H1 (cell line): ENCODE measurements at regions not wholly inside any gene's neighbourhood (a gene's known extent, or its start where the extent isn't known, plus 50 kb on each side); places are given as distances from the start of the nearest gene placed in this dataset.

Experiments used
- CTCF ChIA-PET: fragments of 300-600 bp; sonication (Branson Sonifier 250); formaldehyde crosslinking; loops from one replicate; lab custom pipeline; 2021; ENCODE audit not compliant: partially characterized antibody; lab: Charles Lee
- POLR2A ChIA-PET: fragments of 300-600 bp; sonication (Branson Sonifier 250); formaldehyde crosslinking; loops from one replicate; lab custom pipeline; 2021; ENCODE audit warnings: inconsistent platforms; ENCODE audit not compliant: partially characterized antibody; lab: Charles Lee
- DNase-seq, 2 experiments: peaks; one replicate each; pipeline versions ENCODE4 v3.0.0 to v3.0.0-alpha.2; 2010 to 2022; ENCODE audit warnings: low spot score in 2 of 2, low read depth in 1 of 2, mixed read lengths in 1 of 2
- FAIRE-seq: peaks from 2 replicates; lab custom pipeline; 2011; peaks lifted over from hg19 to GRCh38; lab: Jason Lieb, UNC
- H2AFZ ChIP-seq: 2 replicates; pipeline ENCODE4 v1.8.1; 2012; ENCODE audit warnings: low read length, inconsistent platforms
- H2AK5ac ChIP-seq: 2 replicates; pipeline ENCODE4 v1.6.1; 2013; ENCODE audit warnings: low read depth, low read length
- H2BK120ac ChIP-seq: replicated peaks from 2 replicates; pipeline ENCODE3; 2013; ENCODE audit warnings: low read depth, low read length, inconsistent platforms
- H2BK12ac ChIP-seq: 2 replicates; pipeline ENCODE4 v1.6.1; 2013; ENCODE audit warnings: low read depth, low read length
- H2BK15ac ChIP-seq: 2 replicates; pipeline ENCODE4 v1.6.1; 2013; ENCODE audit warnings: low read length
- H2BK20ac ChIP-seq: 2 replicates; pipeline ENCODE4 v1.6.1; 2013; ENCODE audit warnings: low read length
- H2BK5ac ChIP-seq: 2 replicates; pipeline ENCODE4 v1.6.1; 2013; ENCODE audit warnings: low read depth, low read length
- H3K14ac ChIP-seq: 2 replicates; pipeline ENCODE4 v1.6.1; 2013; ENCODE audit warnings: inconsistent platforms; ENCODE audit not compliant: insufficient read length
- H3K18ac ChIP-seq: 2 replicates; pipeline ENCODE4 v1.6.1; 2013; ENCODE audit warnings: low read length; ENCODE audit errors: extremely low read depth
- H3K23ac ChIP-seq: 2 replicates; pipeline ENCODE4 v1.6.1; 2013; ENCODE audit warnings: inconsistent platforms; ENCODE audit not compliant: insufficient read length
- H3K23me2 ChIP-seq: 2 replicates; pipeline ENCODE4 v1.6.1; 2013; ENCODE audit warnings: low read depth, low read length
- H3K27ac ChIP-seq: 2 replicates; pipeline ENCODE4 v1.6.1; 2011; ENCODE audit warnings: low read depth, low read length, inconsistent platforms
- H3K27me3 ChIP-seq, 4 experiments: replicated peaks in 1 of 4; 1 replicate in 1 of 4; 2 replicates in 3 of 4; pipeline versions ENCODE4 v1.6.1 to v1.8.1; 2011 to 2013; ENCODE audit warnings: low read length in 3 of 4, mild to moderate bottlenecking in 3 of 4, inconsistent platforms in 2 of 4, mixed read lengths in 2 of 4, moderate library complexity in 1 of 4; ENCODE audit not compliant: control insufficient read depth in 3 of 4, insufficient read depth in 3 of 4; ENCODE audit errors: extremely low read depth in 1 of 4
- H3K36me3 ChIP-seq, 4 experiments: 2 replicates each; pipeline versions ENCODE4 v1.6.1 to v1.8.1; 2011 to 2013; ENCODE audit warnings: mild to moderate bottlenecking in 4 of 4, low read length in 3 of 4, moderate library complexity in 2 of 4, control low read depth in 1 of 4, inconsistent platforms in 1 of 4; ENCODE audit not compliant: insufficient read depth in 4 of 4, control insufficient read depth in 2 of 4
- H3K4ac ChIP-seq: replicated peaks from 2 replicates; pipeline ENCODE3; 2013; ENCODE audit warnings: low read length, low read depth, mixed read lengths, inconsistent platforms; ENCODE audit not compliant: insufficient read length
- H3K4me1 ChIP-seq, 4 experiments: replicated peaks in 1 of 4; 1 replicate in 1 of 4; 2 replicates in 3 of 4; pipeline versions ENCODE4 v1.6.1 to v1.8.1; 2011 to 2013; ENCODE audit warnings: low read length in 3 of 4, inconsistent platforms in 2 of 4, mixed read lengths in 1 of 4; ENCODE audit not compliant: insufficient read depth in 4 of 4, control insufficient read depth in 3 of 4
- H3K4me2 ChIP-seq, 2 experiments: 2 replicates each; pipeline versions ENCODE4 v1.6.1 to v1.8.1; 2011 to 2013; ENCODE audit warnings: low read depth in 2 of 2, low read length in 2 of 2, control low read depth in 1 of 2, inconsistent platforms in 1 of 2, mild to moderate bottlenecking in 1 of 2; ENCODE audit not compliant: insufficient read depth in 1 of 2
- H3K4me3 ChIP-seq, 4 experiments: fragments of 200-600, 300-600 bp in 1 of 4; sonication (generic), shearing (Covaris generic), sonication (Bioruptor Twin) in 1 of 4; 2 replicates each; pipeline versions ENCODE4 v1.5.1 to v1.8.1; 2011 to 2016; ENCODE audit warnings: low read length in 4 of 4, low read depth in 3 of 4, control low read depth in 2 of 4, inconsistent platforms in 2 of 4, mild to moderate bottlenecking in 2 of 4, mixed read lengths in 1 of 4, moderate library complexity in 1 of 4; ENCODE audit not compliant: insufficient read depth in 2 of 4; ENCODE audit errors: extremely low read depth in 1 of 4
- H3K56ac ChIP-seq: replicated peaks from 2 replicates; pipeline ENCODE3; 2013; ENCODE audit warnings: low read depth, mild to moderate bottlenecking, mixed read lengths, low read length, inconsistent platforms; ENCODE audit not compliant: insufficient read length
- H3K79me1 ChIP-seq: 2 replicates; pipeline ENCODE4 v1.6.1; 2013; ENCODE audit warnings: low read depth, low read length, control low read depth
- H3K79me2 ChIP-seq, 2 experiments: 2 replicates each; pipeline versions ENCODE4 v1.6.1 to v1.8.1; 2012 to 2013; ENCODE audit warnings: low read length in 2 of 2, mild to moderate bottlenecking in 2 of 2, inconsistent platforms in 1 of 2; ENCODE audit not compliant: insufficient read depth in 2 of 2, control insufficient read depth in 1 of 2
- H3K9ac ChIP-seq, 4 experiments: replicated peaks in 1 of 4; 1 replicate in 1 of 4; 2 replicates in 3 of 4; pipeline versions ENCODE4 v1.6.1 to v1.8.1; 2011 to 2013; ENCODE audit warnings: low read depth in 3 of 4, low read length in 3 of 4, control low read depth in 2 of 4, mild to moderate bottlenecking in 2 of 4, moderate library complexity in 2 of 4, inconsistent platforms in 1 of 4; ENCODE audit errors: extremely low read depth in 1 of 4
- H3K9me3 ChIP-seq, 2 experiments: 2 replicates each; pipeline versions ENCODE4 v1.6.1 to v1.8.1; 2012 to 2013; ENCODE audit warnings: mild to moderate bottlenecking in 2 of 2, moderate library complexity in 2 of 2, control low read depth in 1 of 2, inconsistent platforms in 1 of 2, low read depth in 1 of 2, low read length in 1 of 2, mixed read lengths in 1 of 2; ENCODE audit not compliant: insufficient read depth in 2 of 2
- H4K20me1 ChIP-seq, 2 experiments: replicated peaks in 1 of 2; 2 replicates each; pipeline versions ENCODE3 to v1.8.1; 2011 to 2013; ENCODE audit warnings: inconsistent platforms in 2 of 2, low read length in 2 of 2, mild to moderate bottlenecking in 1 of 2; ENCODE audit not compliant: insufficient read depth in 2 of 2, control insufficient read depth in 1 of 2
- H4K5ac ChIP-seq: 2 replicates; pipeline ENCODE4 v1.6.1; 2013; ENCODE audit warnings: low read length, low read depth, mixed read lengths, inconsistent platforms; ENCODE audit not compliant: insufficient read length
- H4K8ac ChIP-seq: 2 replicates; pipeline ENCODE4 v1.8.0; 2013; ENCODE audit warnings: mild to moderate bottlenecking, moderate library complexity, low read length, inconsistent platforms; ENCODE audit not compliant: insufficient read depth; ENCODE audit errors: extremely low read depth
- H4K91ac ChIP-seq: replicated peaks from 2 replicates; pipeline ENCODE3; 2013; ENCODE audit warnings: low read length, mixed read lengths, inconsistent platforms; ENCODE audit not compliant: insufficient read length
- ASH2L ChIP-seq: fragments of 200-600, 300-600 bp; sonication (generic); IDR thresholded peaks from one replicate; pipeline ENCODE4 v1.7.1; 2017; ENCODE audit warnings: low read length
- ATF2 ChIP-seq: IDR thresholded peaks from 2 replicates; pipeline ENCODE4 v1.6.1; 2012; ENCODE audit warnings: low read length, inconsistent platforms
- BACH1 ChIP-seq: IDR thresholded peaks from 2 replicates; pipeline ENCODE4 v1.6.1; 2012; ENCODE audit warnings: low read length, improper control_type of control experiment
- CREB1 ChIP-seq: IDR thresholded peaks from 2 replicates; pipeline ENCODE4 v1.6.1; 2012; ENCODE audit warnings: inconsistent platforms
- MAX ChIP-seq: IDR thresholded peaks from 2 replicates; pipeline ENCODE4 v1.6.1; 2012; ENCODE audit warnings: inconsistent platforms
- SP2 ChIP-seq: IDR thresholded peaks from 2 replicates; pipeline ENCODE4 v1.6.1; 2012; ENCODE audit warnings: mild to moderate bottlenecking, low read length, inconsistent platforms
- WGBS, 2 experiments: shearing (Covaris generic) in 1 of 2; methylation state at CpG; one replicate each; pipeline versions ENCODE4 v1.1.6 to v1.1.7; 2013 to 2015; ENCODE audit warnings: low lambda C conversion rate in 2 of 2, mixed read lengths in 2 of 2, inconsistent platforms in 1 of 2, low coverage in 1 of 2, missing lambda C conversion rate in 1 of 2; ENCODE audit not compliant: insufficient replicate concordance in 2 of 2, insufficient coverage in 1 of 2, insufficient read length in 1 of 2; ENCODE audit errors: extremely low coverage in 1 of 2, missing lambda C conversion rate in 1 of 2; 5-methylcytosine and 5-hydroxymethylcytosine counted together

- H2BK12ac ChIP-seq: no peak overlapping the region
- H2BK20ac ChIP-seq: no peak overlapping the region
- no peak overlapping the region for H2AFZ ChIP-seq
- H2BK5ac ChIP-seq: no peak overlapping the region
- WGBS, 2 experiments: 67% methylated on average over 1 of the region's 1 CpG; no CpG with 5 or more reads in 1 of the 2 experiments
- H3K23ac ChIP-seq: no peak overlapping the region
- H3K27ac ChIP-seq: no peak overlapping the region
- H3K27me3 ChIP-seq: no peaks in the 10 kb centered on the region
- H3K4ac ChIP-seq: no peak overlapping the region
- H2BK15ac ChIP-seq: no peak overlapping the region
- H4K5ac ChIP-seq: no peak overlapping the region
- H3K23me2 ChIP-seq: no peaks in the 10 kb centered on the region
- no peaks in the 10 kb centered on the region; a peak in 1 of 8 replicates for H3K36me3 ChIP-seq
- no peak overlapping the region for H4K8ac ChIP-seq
- H2AK5ac ChIP-seq: no peak overlapping the region
- H3K14ac ChIP-seq: no peak overlapping the region
- no peaks in the 10 kb centered on the region for H3K79me2 ChIP-seq
- no peak overlapping the region for H3K4me3 ChIP-seq
- no peak overlapping the region for H3K56ac ChIP-seq
- no peaks in the 10 kb centered on the region for H4K20me1 ChIP-seq
- H3K4me2 ChIP-seq: no peak overlapping the region
- POLR2A ChIA-PET: no interaction called here
- DNase-seq: no peak
- H3K18ac ChIP-seq: no peak overlapping the region
- H3K9me3 ChIP-seq: no peaks in the 10 kb centered on the region
- H2BK120ac ChIP-seq: no peak overlapping the region
- CTCF ChIA-PET: no interaction called here
- peaks cover 0 to 2% (median 0%) of the 10 kb centered on the region in 4 experiments; a peak in 1 of 7 replicates for H3K4me1 ChIP-seq
- H4K91ac ChIP-seq: no peak overlapping the region
- no peaks in the 10 kb centered on the region for H3K79me1 ChIP-seq
- FAIRE-seq: no peak
- no peak overlapping the region for H3K9ac ChIP-seq
- TF ChIP-seq SP2 (no peak), ASH2L (no peak), BACH1 (no peak), CREB1 (no peak), ATF2 (no peak), MAX (no peak)
These were observed 96.1 kb upstream of the DPT start for GRCh38 chr1:168825129-168825528.
